ENCODE measurements at regions not wholly inside any gene's neighbourhood (a gene's known extent, or its start where the extent isn't known, plus 50 kb on each side); places are given as distances from the start of the nearest gene placed in this dataset.

DNA sequence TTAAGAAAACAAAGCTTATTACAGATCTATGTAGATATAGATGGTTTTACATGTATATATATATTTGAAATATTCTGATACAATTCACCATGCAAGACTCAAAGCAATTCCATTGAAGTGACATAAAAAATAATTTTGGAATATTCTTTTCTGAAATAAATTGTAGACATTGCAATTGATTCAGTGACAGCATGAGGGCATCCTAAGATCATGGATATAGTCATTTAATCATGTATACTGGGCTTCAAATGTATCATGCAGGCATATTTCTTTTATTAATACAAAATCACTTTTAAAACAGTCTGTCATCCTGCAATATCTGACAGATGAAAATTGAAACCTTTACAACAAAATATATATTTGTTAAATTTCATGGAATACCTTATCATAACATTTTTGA is 286.7 kb upstream of the SLITRK6 start:
- peak; percentile 18; the same call in 1 of the 2 replicates for TF ChIP-seq CTCF (IDR thresholded peaks at IDR 0.05)
- no peak for TF ChIP-seq REST (IDR thresholded peaks at IDR 0.05; ENCODE audit: insufficient read depth in 1 of 2, low read depth in 2 of 2, low read length in 1 of 2)
- no peak for TF ChIP-seq POLR2AphosphoS5 (IDR thresholded peaks at IDR 0.05; ENCODE audit: low read depth, low read length)
- TF ChIP-seq SIN3A (IDR thresholded peaks at IDR 0.05; ENCODE audit: borderline replicate concordance, insufficient read depth, low read depth, low read length) = no peak
